HEK293 (cell line): ENCODE measurements at regions not wholly inside any gene's neighbourhood (a gene's known extent, or its start where the extent isn't known, plus 50 kb on each side); places are given as distances from the start of the nearest gene placed in this dataset.

Source experiments
- AEBP2 ChIP-seq: fragments of 450-650 bp; formaldehyde crosslinking; IDR thresholded peaks from 2 replicates; pipeline ENCODE4 v1.5.1; 2016; ENCODE audit warnings: missing biosample characterization, missing genetic modification characterization, borderline replicate concordance
- GLIS1 ChIP-seq: fragments of 450-650 bp; formaldehyde crosslinking; IDR thresholded peaks from 2 replicates; pipeline ENCODE4 v1.5.1; 2016; ENCODE audit warnings: missing biosample characterization, missing genetic modification characterization
- MYNN ChIP-seq: fragments of 450-650 bp; formaldehyde crosslinking; IDR thresholded peaks from 2 replicates; pipeline ENCODE4 v1.5.1; 2016; ENCODE audit warnings: missing biosample characterization, missing genetic modification characterization, borderline replicate concordance
- PRDM4 ChIP-seq: fragments of 450-650 bp; formaldehyde crosslinking; IDR thresholded peaks from 2 replicates; pipeline ENCODE4 v1.5.1; 2017; ENCODE audit warnings: missing biosample characterization, missing genetic modification characterization
- TSHZ1 ChIP-seq: fragments of 450-650 bp; formaldehyde crosslinking; IDR thresholded peaks from 2 replicates; pipeline ENCODE4 v1.5.1; 2016; ENCODE audit warnings: missing biosample characterization, missing genetic modification characterization, borderline replicate concordance
- ZFHX2 ChIP-seq: fragments of 450-650 bp; formaldehyde crosslinking; conservative IDR thresholded peaks from 2 replicates; pipeline ENCODE4 v1.5.1; 2016; ENCODE audit warnings: missing biosample characterization, missing genetic modification characterization
- ZNF280D ChIP-seq: fragments of 450-650 bp; formaldehyde crosslinking; IDR thresholded peaks from 2 replicates; pipeline ENCODE4 v1.5.1; 2016; ENCODE audit warnings: missing biosample characterization, missing genetic modification characterization
- ZNF423 ChIP-seq: fragments of 450-650 bp; formaldehyde crosslinking; IDR thresholded peaks from 2 replicates; pipeline ENCODE4 v1.5.1; 2016; ENCODE audit warnings: missing biosample characterization, missing genetic modification characterization
- ZNF513 ChIP-seq: fragments of 450-650 bp; IDR thresholded peaks from 2 replicates; pipeline ENCODE4 v1.5.1; 2018; ENCODE audit warnings: missing biosample characterization, missing genetic modification characterization
- ZSCAN30 ChIP-seq: fragments of 450-650 bp; IDR thresholded peaks from 2 replicates; pipeline ENCODE4 v1.5.1; 2018; ENCODE audit warnings: missing biosample characterization, mild to moderate bottlenecking, missing genetic modification characterization, moderate library complexity
- ZXDB ChIP-seq: fragments of 450-650 bp; formaldehyde crosslinking; IDR thresholded peaks from 2 replicates; pipeline ENCODE4 v1.5.1; 2016; ENCODE audit warnings: missing biosample characterization, missing genetic modification characterization
- TF ChIP-seq, protein P1 (sequence below): fragments of 450-650 bp; formaldehyde crosslinking; IDR thresholded peaks from 2 replicates; pipeline ENCODE4 v1.5.1; 2017; ENCODE audit warnings: missing biosample characterization, missing genetic modification characterization

DNA sequence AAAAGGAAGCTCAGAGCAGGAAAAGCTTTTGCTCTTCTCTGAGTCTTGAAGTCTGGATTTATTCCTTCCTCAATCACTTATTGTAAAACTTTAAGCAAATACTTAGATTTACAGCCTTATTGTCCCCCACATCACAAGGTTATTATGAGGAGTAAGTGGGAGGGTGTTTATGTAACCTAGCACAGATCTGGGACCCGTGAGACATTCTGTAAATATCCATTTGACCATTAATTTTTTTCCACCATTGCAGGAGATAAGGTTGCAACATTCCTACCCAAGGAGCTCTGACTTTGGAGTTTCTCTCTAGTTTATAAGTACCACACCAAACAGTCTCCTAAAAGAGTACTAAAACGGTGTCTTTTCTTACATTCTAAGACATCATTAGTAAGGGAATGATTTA lies 52.1 kb upstream of the CTIF start (continued):
- TF ChIP-seq AEBP2 (tag by site-specific recombination) (no peak), ZNF513 (tag by site-specific recombination) (no peak), PRDM4 (tag by site-specific recombination) (no peak), ZNF423 (tag by site-specific recombination) (no peak), GLIS1 (tag by site-specific recombination) (peak; percentile 65), ZNF280D (no peak), ZXDB (tag by site-specific recombination) (no peak), ZSCAN30 (no peak), MYNN (tag by site-specific recombination) (no peak), TSHZ1 (tag by site-specific recombination) (no peak), ZFHX2 (tag by site-specific recombination) (peak; percentile 39; the same call in 1 of the 2 replicates)
- TF ChIP-seq, protein P1, sequence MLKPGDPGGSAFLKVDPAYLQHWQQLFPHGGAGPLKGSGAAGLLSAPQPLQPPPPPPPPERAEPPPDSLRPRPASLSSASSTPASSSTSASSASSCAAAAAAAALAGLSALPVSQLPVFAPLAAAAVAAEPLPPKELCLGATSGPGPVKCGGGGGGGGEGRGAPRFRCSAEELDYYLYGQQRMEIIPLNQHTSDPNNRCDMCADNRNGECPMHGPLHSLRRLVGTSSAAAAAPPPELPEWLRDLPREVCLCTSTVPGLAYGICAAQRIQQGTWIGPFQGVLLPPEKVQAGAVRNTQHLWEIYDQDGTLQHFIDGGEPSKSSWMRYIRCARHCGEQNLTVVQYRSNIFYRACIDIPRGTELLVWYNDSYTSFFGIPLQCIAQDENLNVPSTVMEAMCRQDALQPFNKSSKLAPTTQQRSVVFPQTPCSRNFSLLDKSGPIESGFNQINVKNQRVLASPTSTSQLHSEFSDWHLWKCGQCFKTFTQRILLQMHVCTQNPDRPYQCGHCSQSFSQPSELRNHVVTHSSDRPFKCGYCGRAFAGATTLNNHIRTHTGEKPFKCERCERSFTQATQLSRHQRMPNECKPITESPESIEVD (tag by site-specific recombination), result peak; percentile 25; the same call in 1 of the 2 replicates
